Glutamatergic neuron (in vitro differentiated cells): ENCODE measurements at regions not wholly inside any gene's neighbourhood (a gene's known extent, or its start where the extent isn't known, plus 50 kb on each side); places are given as distances from the start of the nearest gene placed in this dataset.

Experiments used
- DNase-seq: peaks from one replicate; pipeline ENCODE4 v3.0.0; 2022
- H3K27ac Mint-ChIP-seq: one replicate; pipeline ENCODE4 v1.8.0; 2020; ENCODE audit warnings: mild to moderate bottlenecking, mixed read lengths, inconsistent platforms; ENCODE audit not compliant: unreplicated experiment
- H3K27me3 Mint-ChIP-seq: one replicate; pipeline ENCODE4 v1.8.0; 2020; ENCODE audit warnings: mild to moderate bottlenecking, moderate library complexity, mixed read lengths, inconsistent platforms; ENCODE audit not compliant: unreplicated experiment
- H3K36me3 Mint-ChIP-seq: one replicate; pipeline ENCODE4 v1.8.0; 2020; ENCODE audit warnings: mild to moderate bottlenecking, mixed read lengths, inconsistent platforms; ENCODE audit not compliant: unreplicated experiment
- H3K4me1 Mint-ChIP-seq: one replicate; pipeline ENCODE4 v1.8.0; 2020; ENCODE audit warnings: mild to moderate bottlenecking, low read depth, mixed read lengths, inconsistent platforms; ENCODE audit not compliant: unreplicated experiment
- H3K4me3 Mint-ChIP-seq: one replicate; pipeline ENCODE4 v1.8.0; 2020; ENCODE audit warnings: mild to moderate bottlenecking, mixed read lengths, inconsistent platforms; ENCODE audit not compliant: unreplicated experiment
- H3K9me3 Mint-ChIP-seq: one replicate; pipeline ENCODE4 v1.8.0; 2020; ENCODE audit warnings: mild to moderate bottlenecking, moderate library complexity, mixed read lengths, inconsistent platforms; ENCODE audit not compliant: unreplicated experiment
- CTCF ChIP-seq: fragments of 200-600 bp; sonication (generic); IDR thresholded peaks from one replicate; pipeline ENCODE4 v1.5.0; 2021; ENCODE audit not compliant: partially characterized antibody, unreplicated experiment

GRCh38 chr21:38910390-38911067 lies 104.8 kb downstream of the ETS2 start:
- Mint-ChIP-seq H3K27ac (no peak overlapping the region), H3K4me1 (no peaks in the 10 kb centered on the region), H3K4me3 (no peak overlapping the region), H3K9me3 (peaks cover 2% of the 10 kb centered on the region), H3K27me3 (no peaks in the 10 kb centered on the region), H3K36me3 (no peaks in the 10 kb centered on the region)
- TF ChIP-seq CTCF, result no peak
- no peak for DNase-seq

DNA sequence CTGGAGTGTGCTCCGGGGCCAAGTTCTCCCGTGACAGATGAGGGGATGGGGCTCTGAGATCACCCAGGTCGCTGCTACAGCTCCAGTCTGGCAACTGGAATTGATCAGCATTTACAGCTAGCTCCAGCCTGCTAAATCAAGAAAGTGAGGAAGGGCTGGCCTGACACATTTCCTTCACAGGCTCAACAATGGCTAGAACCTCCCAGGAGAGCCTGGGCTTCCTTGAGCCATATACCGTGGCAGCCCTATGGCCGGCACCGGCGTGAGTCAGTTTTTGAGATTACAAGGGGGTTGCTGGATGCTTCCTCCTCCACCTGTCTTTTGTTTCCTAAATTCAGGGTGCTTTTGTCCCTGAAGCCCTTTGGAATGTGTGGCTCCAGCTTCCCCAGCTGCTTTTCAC lies 104.2 kb downstream of the ETS2 start:
- no peak for TF ChIP-seq CTCF
- Mint-ChIP-seq H3K27ac (no peak overlapping the region), H3K9me3 (peaks cover 2% of the 10 kb centered on the region), H3K27me3 (no peaks in the 10 kb centered on the region), H3K4me1 (no peaks in the 10 kb centered on the region), H3K4me3 (no peak overlapping the region), H3K36me3 (no peaks in the 10 kb centered on the region)
- DNase-seq, result no peak

- DNase-seq, result no peak
- Mint-ChIP-seq H3K4me1 (no peaks in the 10 kb centered on the region), H3K36me3 (no peaks in the 10 kb centered on the region), H3K4me3 (no peak overlapping the region), H3K9me3 (peaks cover 3% of the 10 kb centered on the region), H3K27me3 (no peaks in the 10 kb centered on the region), H3K27ac (no peak overlapping the region)
- TF ChIP-seq CTCF, result no peak
Observed at GRCh38 chr21:38909109-38909508, 103.4 kb downstream of the ETS2 start.

DNA sequence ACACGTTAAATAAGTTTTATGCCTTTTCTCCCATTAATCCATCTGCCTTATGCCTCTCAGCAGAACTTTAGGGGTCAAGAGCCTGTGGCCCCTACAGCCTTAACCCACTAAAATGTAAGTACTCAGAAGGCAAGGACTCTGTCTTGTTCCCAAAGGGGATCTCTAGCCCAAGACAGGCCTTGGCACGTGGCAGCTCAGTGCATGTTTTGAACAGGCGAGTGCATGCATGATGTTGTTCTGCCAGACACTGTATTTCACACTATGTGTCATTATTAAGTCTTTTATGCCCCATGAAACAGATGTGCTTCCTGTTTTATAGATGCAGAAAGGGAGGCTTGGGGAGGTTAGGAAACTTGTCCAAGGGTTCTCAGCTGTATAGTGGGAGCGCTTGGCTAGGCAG lies 102.8 kb downstream of the ETS2 start:
- no peak for DNase-seq
- H3K4me3 Mint-ChIP-seq, result no peak overlapping the region
- H3K27ac Mint-ChIP-seq, result no peak overlapping the region
- no peaks in the 10 kb centered on the region for H3K4me1 Mint-ChIP-seq
- no peaks in the 10 kb centered on the region for H3K27me3 Mint-ChIP-seq
- no peak for TF ChIP-seq CTCF
- peaks cover 4% of the 10 kb centered on the region for H3K9me3 Mint-ChIP-seq
- no peaks in the 10 kb centered on the region for H3K36me3 Mint-ChIP-seq

GRCh38 chr21:38905752-38906151 lies 100.0 kb downstream of the ETS2 start:
- no peak overlapping the region for H3K4me3 Mint-ChIP-seq
- no peaks in the 10 kb centered on the region for H3K4me1 Mint-ChIP-seq
- H3K27me3 Mint-ChIP-seq, result no peaks in the 10 kb centered on the region
- TF ChIP-seq CTCF, result no peak
- DNase-seq, result no peak
- peaks cover 4% of the 10 kb centered on the region for H3K9me3 Mint-ChIP-seq
- peaks cover 5% of the 10 kb centered on the region for H3K36me3 Mint-ChIP-seq
- H3K27ac Mint-ChIP-seq, result no peak overlapping the region
